ENCODE measurements at regions not wholly inside any gene's neighbourhood (a gene's known extent, or its start where the extent isn't known, plus 50 kb on each side); places are given as distances from the start of the nearest gene placed in this dataset.
A peak's percentile ranks its signal among the peaks of the same experiment; 100 is the strongest.

DNA sequence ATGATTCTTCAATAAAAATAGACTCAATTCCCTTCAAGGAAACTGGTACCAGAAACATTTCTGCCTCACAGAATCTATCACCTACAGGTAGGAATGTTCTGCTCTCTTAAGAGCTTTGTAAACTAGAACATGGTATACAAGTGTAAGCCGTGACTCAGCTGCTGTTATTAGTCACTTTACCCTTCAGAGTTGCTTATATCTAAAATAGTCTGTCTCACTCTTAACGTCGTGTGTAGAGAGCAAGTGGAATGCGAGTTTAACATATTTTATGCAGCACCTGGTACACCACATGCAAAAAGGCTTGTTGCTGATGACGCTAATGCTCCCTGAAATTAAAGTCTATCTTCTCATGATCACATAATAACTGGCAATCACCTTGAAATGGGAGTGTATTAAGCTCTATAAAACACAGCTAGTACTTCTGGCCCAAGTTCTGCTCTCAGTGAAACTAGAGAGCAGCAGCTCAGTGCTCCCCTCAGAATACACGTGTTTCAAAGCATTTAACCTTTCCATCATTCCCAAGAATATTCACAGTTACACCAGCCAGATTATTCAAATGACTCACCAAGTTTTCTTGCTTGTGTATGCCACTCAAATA is 420.0 kb downstream of the ZEB2 start:
- TF ChIP-seq, protein P1, sequence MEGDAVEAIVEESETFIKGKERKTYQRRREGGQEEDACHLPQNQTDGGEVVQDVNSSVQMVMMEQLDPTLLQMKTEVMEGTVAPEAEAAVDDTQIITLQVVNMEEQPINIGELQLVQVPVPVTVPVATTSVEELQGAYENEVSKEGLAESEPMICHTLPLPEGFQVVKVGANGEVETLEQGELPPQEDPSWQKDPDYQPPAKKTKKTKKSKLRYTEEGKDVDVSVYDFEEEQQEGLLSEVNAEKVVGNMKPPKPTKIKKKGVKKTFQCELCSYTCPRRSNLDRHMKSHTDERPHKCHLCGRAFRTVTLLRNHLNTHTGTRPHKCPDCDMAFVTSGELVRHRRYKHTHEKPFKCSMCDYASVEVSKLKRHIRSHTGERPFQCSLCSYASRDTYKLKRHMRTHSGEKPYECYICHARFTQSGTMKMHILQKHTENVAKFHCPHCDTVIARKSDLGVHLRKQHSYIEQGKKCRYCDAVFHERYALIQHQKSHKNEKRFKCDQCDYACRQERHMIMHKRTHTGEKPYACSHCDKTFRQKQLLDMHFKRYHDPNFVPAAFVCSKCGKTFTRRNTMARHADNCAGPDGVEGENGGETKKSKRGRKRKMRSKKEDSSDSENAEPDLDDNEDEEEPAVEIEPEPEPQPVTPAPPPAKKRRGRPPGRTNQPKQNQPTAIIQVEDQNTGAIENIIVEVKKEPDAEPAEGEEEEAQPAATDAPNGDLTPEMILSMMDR (IDR thresholded peaks at IDR 0.05): no peak
- H3K4me3 ChIP-seq: no peak overlapping the region
- FAIRE-seq: no peak
- no peaks in the 10 kb centered on the region for H3K4me1 ChIP-seq
- no peaks in the 10 kb centered on the region for H3K9me3 ChIP-seq
- peak; percentile 67 to 87 (median 78) for ATAC-seq
- no peak overlapping the region for H3K27ac ChIP-seq
- 39 to 52% methylated on average over 6 of the region's 6 CpGs for WGBS, 2 donors
- no peaks in the 10 kb centered on the region for H3K27me3 ChIP-seq
- no peaks in the 10 kb centered on the region for H3K36me3 ChIP-seq
- intact Hi-C loops (cut with DNase I): no loop called here
- no peak for DNase-seq

DNA sequence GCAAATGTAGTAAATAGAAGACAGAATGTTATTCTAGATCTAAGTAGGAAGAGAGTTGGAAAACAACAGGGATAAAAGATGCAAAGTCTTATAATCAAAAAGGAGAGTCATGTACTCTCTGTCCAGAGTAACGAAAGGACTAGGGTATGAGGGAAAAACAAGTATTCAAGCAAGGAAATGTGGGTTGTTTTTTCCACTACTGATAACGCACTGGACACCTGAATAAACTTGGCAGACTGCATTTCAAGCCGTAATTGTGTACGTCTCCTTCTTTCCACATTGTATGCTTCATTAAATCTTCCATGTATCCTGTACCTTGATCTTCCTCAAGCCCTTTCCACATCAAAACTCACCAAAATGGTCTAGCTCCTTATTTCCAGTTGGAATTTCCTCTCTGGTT is 420.6 kb downstream of the ZEB2 start:
- no peak for FAIRE-seq
- Histone ChIP-seq H3K27ac (no peak overlapping the region), H3K27me3 (no peaks in the 10 kb centered on the region), H3K36me3 (no peaks in the 10 kb centered on the region), H3K4me3 (no peak overlapping the region), H3K4me1 (no peaks in the 10 kb centered on the region), H3K9me3 (no peaks in the 10 kb centered on the region)
- 41 to 43% methylated on average over 4 of the region's 4 CpGs for WGBS, 2 donors
- peak; percentile 22 to 70 (median 51) for ATAC-seq
- DNase-seq: no peak
- TF ChIP-seq, protein P1 (IDR thresholded peaks at IDR 0.05): no peak
- intact Hi-C loops (cut with DNase I): no loop called here

DNA sequence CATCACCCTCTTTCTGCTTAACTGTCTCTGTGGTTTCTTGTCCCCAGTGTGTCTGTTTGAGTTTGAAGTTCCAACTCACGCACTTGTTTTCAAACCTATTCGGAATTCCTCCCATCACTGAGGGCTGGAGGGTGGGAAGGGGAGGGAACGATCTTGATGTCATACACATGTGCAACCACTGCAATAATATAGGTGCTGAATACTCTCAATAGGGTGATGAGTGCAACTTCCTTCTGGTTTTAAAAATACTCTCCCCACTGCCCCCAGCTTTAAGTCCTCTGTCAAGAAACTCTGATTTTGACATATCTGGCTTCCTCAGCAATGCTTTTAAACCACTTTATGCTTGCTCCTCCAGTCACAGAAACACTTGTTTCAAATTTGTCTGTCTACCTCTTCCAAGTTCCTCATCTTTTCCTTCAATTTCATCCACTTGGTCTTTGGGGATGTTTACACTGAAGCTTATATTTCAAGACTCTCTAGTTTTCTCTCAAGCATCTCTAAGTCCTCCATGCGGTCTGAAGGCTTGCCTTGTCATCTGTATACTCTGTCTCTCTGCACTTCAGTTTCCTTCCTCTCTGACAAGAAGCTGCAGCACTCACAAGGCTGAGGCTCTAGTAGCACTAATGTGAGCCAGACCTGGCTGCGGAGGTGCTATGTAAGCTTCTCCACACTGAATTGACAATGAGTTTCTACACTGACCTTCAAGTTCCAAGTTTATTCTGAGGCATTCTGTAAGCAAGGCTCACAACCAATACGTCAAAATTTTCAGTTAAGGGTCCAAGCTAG is 422.3 kb downstream of the ZEB2 start:
- H3K9me3 ChIP-seq: no peaks in the 10 kb centered on the region
- no peaks in the 10 kb centered on the region for H3K36me3 ChIP-seq
- no peaks in the 10 kb centered on the region for H3K27me3 ChIP-seq
- 87 to 91% methylated on average over 6 of the region's 6 CpGs for WGBS, 2 donors
- no peak overlapping the region for H3K4me3 ChIP-seq
- TF ChIP-seq, protein P1 (IDR thresholded peaks at IDR 0.05): no peak
- no peak overlapping the region for H3K27ac ChIP-seq
- DNase-seq (no peak), ATAC-seq (no peak), FAIRE-seq (no peak)
- no peaks in the 10 kb centered on the region for H3K4me1 ChIP-seq
- intact Hi-C loops (cut with DNase I): no loop called here

DNA sequence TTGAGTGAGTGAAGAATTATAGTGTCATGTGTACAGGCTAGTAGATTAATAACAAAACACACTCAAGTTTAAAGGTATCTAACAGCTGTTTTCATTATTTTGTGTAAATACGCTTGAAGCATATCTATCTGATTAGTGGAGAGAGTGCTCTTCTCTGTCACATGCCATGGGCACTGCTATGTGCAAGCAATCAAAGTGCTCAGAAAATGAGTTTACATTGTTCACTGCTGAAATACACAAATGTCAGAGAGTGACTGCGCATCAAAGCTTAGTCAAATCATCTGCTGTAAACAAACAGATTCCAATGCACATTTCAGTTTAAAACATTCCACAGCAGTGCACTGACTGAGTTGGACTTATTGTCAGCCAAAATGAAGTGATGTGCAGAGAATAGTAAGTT is 423.4 kb downstream of the ZEB2 start:
- no peaks in the 10 kb centered on the region for H3K9me3 ChIP-seq
- FAIRE-seq (no peak), DNase-seq (no peak), ATAC-seq (no peak)
- 83 to 84% methylated on average over 2 of the region's 2 CpGs for WGBS, 2 donors
- H3K27ac ChIP-seq: no peak overlapping the region
- TF ChIP-seq, protein P1 (IDR thresholded peaks at IDR 0.05): no peak
- H3K4me1 ChIP-seq: no peaks in the 10 kb centered on the region
- no peaks in the 10 kb centered on the region for H3K27me3 ChIP-seq
- intact Hi-C loops (cut with DNase I): no loop called here
- no peaks in the 10 kb centered on the region for H3K36me3 ChIP-seq
- no peak overlapping the region for H3K4me3 ChIP-seq

Measured in pancreas (tissue), 10 donors.